WERI-Rb-1 (cell line): ENCODE measurements at regions not wholly inside any gene's neighbourhood (a gene's known extent, or its start where the extent isn't known, plus 50 kb on each side); places are given as distances from the start of the nearest gene placed in this dataset.

ENCODE experiments used
- DNase-seq: peaks from one replicate; pipeline ENCODE4 v3.0.0-alpha.2; 2020
- H3K27ac ChIP-seq: fragments of 250-450 bp; sonication (Bioruptor Pico); 2 replicates; pipeline ENCODE4 v1.5.1; 2020; ENCODE audit warnings: mild to moderate bottlenecking, moderate library complexity
- H3K27me3 ChIP-seq: fragments of 250-450 bp; sonication (Bioruptor Pico); 2 replicates; pipeline ENCODE4 v1.5.1; 2021; ENCODE audit warnings: mild to moderate bottlenecking, low read depth, moderate library complexity; ENCODE audit not compliant: insufficient read depth, severe bottlenecking
- H3K36me3 ChIP-seq: fragments of 250-450 bp; sonication (Bioruptor Pico); 2 replicates; pipeline ENCODE4 v1.5.1; 2020; ENCODE audit warnings: mild to moderate bottlenecking, moderate library complexity
- H3K4me3 ChIP-seq: 2 replicates; pipeline ENCODE4 v1.5.1; 2011; ENCODE audit warnings: low read depth, mild to moderate bottlenecking, control low read depth, low read length
- H3K9me3 ChIP-seq: fragments of 250-450 bp; sonication (Bioruptor Pico); 2 replicates; pipeline ENCODE4 v1.5.1; 2021; ENCODE audit warnings: mild to moderate bottlenecking, moderate library complexity; ENCODE audit not compliant: severe bottlenecking
- TF ChIP-seq, protein P1 (sequence below): IDR thresholded peaks from 2 replicates; pipeline ENCODE4 v1.5.1; 2011; ENCODE audit warnings: low read depth, mild to moderate bottlenecking, control low read depth, inconsistent platforms, low read length

DNA sequence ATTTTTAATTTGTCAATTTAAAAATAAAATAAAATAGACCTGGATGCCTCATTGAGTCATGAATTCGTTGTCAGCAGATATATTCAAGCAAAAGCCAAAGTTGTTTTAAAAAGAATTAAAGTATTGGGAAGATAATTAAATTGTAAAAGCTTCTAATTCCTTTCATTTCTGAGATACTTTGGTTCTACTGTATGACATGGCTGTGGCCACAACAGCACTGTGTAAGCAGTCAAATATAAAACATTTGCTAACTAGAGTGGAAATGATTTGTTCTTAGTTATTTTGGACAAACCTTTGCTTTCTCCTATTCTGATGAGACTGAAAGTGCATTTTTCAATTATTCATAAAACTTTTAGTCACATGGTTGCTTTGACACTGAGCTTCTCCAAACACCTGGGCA lies 143.6 kb upstream of the FAM13C start:
- no peak overlapping the region for H3K27ac ChIP-seq
- DNase-seq = no peak

DNA sequence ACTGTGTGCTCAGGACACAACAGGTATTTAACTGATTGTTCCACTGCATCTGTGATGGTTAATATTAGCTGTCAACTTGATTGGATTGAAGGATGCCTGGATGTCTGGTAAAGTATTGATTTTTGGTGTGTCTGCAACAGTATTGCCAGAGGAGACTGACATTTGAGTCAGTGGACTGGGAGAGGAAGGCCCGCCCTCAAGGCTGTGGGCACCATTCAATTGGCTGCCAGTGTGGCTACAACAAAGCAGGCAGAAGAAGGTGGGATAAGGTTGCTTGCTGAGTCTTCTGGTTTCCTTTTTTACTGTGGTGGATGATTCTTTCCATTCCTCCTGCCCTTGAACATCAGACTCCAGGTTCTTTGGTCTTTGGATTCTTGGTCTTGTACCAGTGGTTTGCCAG lies 137.1 kb upstream of the FAM13C start:
- Histone ChIP-seq H3K27me3 (no peaks in the 10 kb centered on the region), H3K4me3 (no peak overlapping the region), H3K27ac (no peak overlapping the region), H3K9me3 (peaks cover 3% of the 10 kb centered on the region), H3K36me3 (no peaks in the 10 kb centered on the region)
- DNase-seq = no peak
- TF ChIP-seq, protein P1, sequence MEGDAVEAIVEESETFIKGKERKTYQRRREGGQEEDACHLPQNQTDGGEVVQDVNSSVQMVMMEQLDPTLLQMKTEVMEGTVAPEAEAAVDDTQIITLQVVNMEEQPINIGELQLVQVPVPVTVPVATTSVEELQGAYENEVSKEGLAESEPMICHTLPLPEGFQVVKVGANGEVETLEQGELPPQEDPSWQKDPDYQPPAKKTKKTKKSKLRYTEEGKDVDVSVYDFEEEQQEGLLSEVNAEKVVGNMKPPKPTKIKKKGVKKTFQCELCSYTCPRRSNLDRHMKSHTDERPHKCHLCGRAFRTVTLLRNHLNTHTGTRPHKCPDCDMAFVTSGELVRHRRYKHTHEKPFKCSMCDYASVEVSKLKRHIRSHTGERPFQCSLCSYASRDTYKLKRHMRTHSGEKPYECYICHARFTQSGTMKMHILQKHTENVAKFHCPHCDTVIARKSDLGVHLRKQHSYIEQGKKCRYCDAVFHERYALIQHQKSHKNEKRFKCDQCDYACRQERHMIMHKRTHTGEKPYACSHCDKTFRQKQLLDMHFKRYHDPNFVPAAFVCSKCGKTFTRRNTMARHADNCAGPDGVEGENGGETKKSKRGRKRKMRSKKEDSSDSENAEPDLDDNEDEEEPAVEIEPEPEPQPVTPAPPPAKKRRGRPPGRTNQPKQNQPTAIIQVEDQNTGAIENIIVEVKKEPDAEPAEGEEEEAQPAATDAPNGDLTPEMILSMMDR = no peak

More for the DNA sequence above, 143.6 kb upstream of the FAM13C start:
- Histone ChIP-seq H3K4me3 (no peak overlapping the region), H3K27me3 (no peaks in the 10 kb centered on the region), H3K36me3 (no peaks in the 10 kb centered on the region), H3K9me3 (no peaks in the 10 kb centered on the region)
- TF ChIP-seq, protein P1 = no peak

DNA sequence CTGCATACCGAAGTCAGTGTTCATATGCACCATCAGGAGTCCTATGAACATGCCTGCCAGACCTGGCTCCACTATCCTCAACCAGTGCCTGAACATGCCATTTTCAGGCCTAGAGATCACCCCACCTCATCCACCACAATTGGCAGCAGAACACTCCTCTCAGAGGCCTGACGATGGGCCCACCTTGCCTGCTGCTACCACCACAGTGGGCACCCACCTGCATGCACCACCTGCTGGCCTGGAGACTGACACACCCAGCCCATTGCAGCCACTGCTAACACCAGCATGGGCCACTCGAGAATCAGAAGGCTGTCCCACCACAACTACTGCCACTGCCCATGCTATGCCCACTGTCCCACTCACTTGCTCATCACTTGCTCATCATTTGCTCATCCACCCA lies 130.7 kb upstream of the FAM13C start:
- TF ChIP-seq, protein P1 = no peak
- Histone ChIP-seq H3K27me3 (no peaks in the 10 kb centered on the region), H3K4me3 (no peak overlapping the region), H3K36me3 (no peaks in the 10 kb centered on the region), H3K27ac (no peak overlapping the region), H3K9me3 (peaks cover 3% of the 10 kb centered on the region)
- no peak for DNase-seq

DNA sequence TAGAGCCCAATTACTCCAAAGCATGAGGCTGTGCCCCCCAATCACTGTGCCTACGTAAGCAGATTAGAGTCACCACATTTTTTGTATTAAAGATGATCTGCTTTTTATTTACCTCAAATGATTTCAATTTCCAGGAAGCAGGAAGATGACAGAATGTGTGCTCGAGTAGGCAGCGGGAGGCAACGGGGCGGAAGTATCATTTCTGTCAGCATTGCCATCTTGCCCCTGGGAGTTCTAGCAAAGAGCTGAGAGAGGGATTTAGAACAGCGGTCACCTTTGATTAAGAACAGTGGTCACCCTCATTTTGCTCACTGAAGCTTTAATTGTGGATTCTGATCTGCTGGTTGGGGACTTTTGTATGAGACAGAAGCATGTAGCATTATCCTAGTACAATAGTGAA lies 117.1 kb upstream of the FAM13C start:
- no peak overlapping the region for H3K4me3 ChIP-seq
- DNase-seq = no peak
- no peaks in the 10 kb centered on the region for H3K27me3 ChIP-seq
- no peak overlapping the region for H3K27ac ChIP-seq
- H3K9me3 ChIP-seq = no peaks in the 10 kb centered on the region
- TF ChIP-seq, protein P1 = no peak
- no peaks in the 10 kb centered on the region for H3K36me3 ChIP-seq

DNA sequence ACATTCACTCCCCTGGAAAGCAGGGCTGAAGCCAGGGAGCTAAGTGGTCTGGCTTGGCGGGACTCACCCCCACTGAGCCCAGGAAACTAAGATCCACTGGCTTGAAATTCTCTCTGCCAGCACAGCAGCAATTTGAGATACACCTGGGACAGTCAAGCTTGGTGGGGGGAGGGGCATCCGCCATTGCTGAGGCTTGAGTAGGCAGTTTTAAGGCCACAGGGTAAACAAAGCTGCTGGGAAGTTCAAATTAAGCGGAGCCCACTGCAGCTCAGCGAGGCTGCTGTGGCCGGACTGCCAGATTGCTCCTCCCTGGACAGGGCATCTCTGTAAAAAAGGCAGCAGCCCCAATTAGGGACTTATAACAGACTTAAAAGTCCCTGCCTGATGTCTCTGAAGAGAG lies 108.2 kb upstream of the FAM13C start:
- DNase-seq = no peak
- Histone ChIP-seq H3K36me3 (no peaks in the 10 kb centered on the region), H3K4me3 (no peak overlapping the region), H3K27me3 (no peaks in the 10 kb centered on the region), H3K27ac (no peak overlapping the region), H3K9me3 (peaks cover 2% of the 10 kb centered on the region)
- TF ChIP-seq, protein P1 = no peak

DNA sequence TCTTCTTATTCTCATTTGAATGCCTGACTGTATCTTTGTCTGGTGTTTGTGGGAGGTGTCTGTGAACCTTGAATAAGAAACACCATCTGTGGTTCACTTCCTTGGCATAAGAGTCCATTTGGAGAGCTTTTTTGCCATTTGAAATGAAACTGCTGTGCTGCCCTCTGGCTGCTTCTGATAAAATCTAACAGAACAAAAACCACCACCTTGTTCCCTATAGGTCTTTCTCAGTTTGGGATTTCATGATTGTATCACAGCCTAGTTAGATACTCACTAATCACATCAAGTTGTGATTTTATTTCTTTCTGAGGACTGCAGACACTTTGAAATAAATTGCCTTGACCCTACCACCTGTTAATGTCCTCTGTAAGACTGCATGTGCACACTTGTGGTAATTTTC lies 102.7 kb upstream of the FAM13C start:
- Histone ChIP-seq H3K4me3 (no peak overlapping the region), H3K27me3 (no peaks in the 10 kb centered on the region), H3K27ac (no peak overlapping the region), H3K9me3 (peaks cover 2% of the 10 kb centered on the region), H3K36me3 (no peaks in the 10 kb centered on the region)
- DNase-seq = peak; percentile 13
- TF ChIP-seq, protein P1 = peak; percentile 23; the same call in 1 of the 2 replicates
